Mesenchymal stem cell (in vitro differentiated cells and primary cell): ENCODE measurements at regions not wholly inside any gene's neighbourhood (a gene's known extent, or its start where the extent isn't known, plus 50 kb on each side); places are given as distances from the start of the nearest gene placed in this dataset.

ENCODE experiments used
- DNase-seq: peaks from one replicate; pipeline ENCODE4 v3.0.0-alpha.2; 2013
- H2AFZ ChIP-seq: one replicate; pipeline ENCODE4 v1.6.1; 2013; ENCODE audit warnings: low read depth, mild to moderate bottlenecking, control low read depth, inconsistent platforms, low read length, moderate library complexity
- H2AK5ac ChIP-seq: 2 replicates; pipeline ENCODE4 v1.6.1; 2013; ENCODE audit warnings: low read length, moderate library complexity, mild to moderate bottlenecking, inconsistent platforms; ENCODE audit not compliant: severe bottlenecking
- H2BK120ac ChIP-seq: one replicate; pipeline ENCODE4 v1.6.1; 2013; ENCODE audit warnings: low read depth, mild to moderate bottlenecking, inconsistent platforms, low read length, moderate library complexity
- H2BK12ac ChIP-seq, 2 experiments: one replicate each; pipeline ENCODE4 v1.6.1; 2013; ENCODE audit warnings: inconsistent platforms in 2 of 2, low read length in 2 of 2, mild to moderate bottlenecking in 2 of 2, moderate library complexity in 2 of 2, control low read depth in 1 of 2
- H2BK15ac ChIP-seq: one replicate; pipeline ENCODE4 v1.6.1; 2013; ENCODE audit warnings: mild to moderate bottlenecking, low read depth, inconsistent platforms; ENCODE audit not compliant: poor library complexity, severe bottlenecking
- H2BK5ac ChIP-seq: 2 replicates; pipeline ENCODE4 v1.6.1; 2013; ENCODE audit warnings: low read depth, mild to moderate bottlenecking, low read length, control low read depth, inconsistent platforms; ENCODE audit not compliant: poor library complexity, severe bottlenecking
- H3K14ac ChIP-seq, 2 experiments: one replicate each; pipeline ENCODE4 v1.6.1; 2013; ENCODE audit warnings: inconsistent platforms in 2 of 2, low read length in 2 of 2, control low read depth in 1 of 2, mild to moderate bottlenecking in 1 of 2, moderate library complexity in 1 of 2
- H3K18ac ChIP-seq, 2 experiments: one replicate each; pipeline ENCODE4 v1.6.1; 2013; ENCODE audit warnings: inconsistent platforms in 2 of 2, low read length in 2 of 2, control low read depth in 1 of 2, low read depth in 1 of 2, mild to moderate bottlenecking in 1 of 2
- H3K23ac ChIP-seq, 2 experiments: one replicate each; pipeline ENCODE4 v1.6.1; 2013; ENCODE audit warnings: inconsistent platforms in 2 of 2, low read length in 2 of 2, mild to moderate bottlenecking in 2 of 2, moderate library complexity in 2 of 2, control low read depth in 1 of 2
- H3K27ac ChIP-seq: 2 replicates; pipeline ENCODE4 v1.5.1; 2013; ENCODE audit warnings: mild to moderate bottlenecking, moderate library complexity, low read length, control low read depth, inconsistent platforms; ENCODE audit not compliant: poor library complexity, severe bottlenecking
- H3K27me3 ChIP-seq, 2 experiments: 2 replicates each; pipeline versions ENCODE4 v1.6.1 to v1.7.0; 2013; ENCODE audit warnings: low read length in 2 of 2, mild to moderate bottlenecking in 2 of 2, moderate library complexity in 2 of 2, control low read depth in 1 of 2, inconsistent platforms in 1 of 2; ENCODE audit not compliant: control insufficient read depth in 1 of 2, insufficient read depth in 1 of 2
- H3K36me3 ChIP-seq, 2 experiments: 2 replicates each; pipeline versions ENCODE4 v1.6.1 to v1.7.0; 2013; ENCODE audit warnings: low read length in 2 of 2, control low read depth in 1 of 2, inconsistent platforms in 1 of 2, low read depth in 1 of 2, mild to moderate bottlenecking in 1 of 2; ENCODE audit not compliant: insufficient read depth in 2 of 2, control insufficient read depth in 1 of 2
- H3K4ac ChIP-seq, 2 experiments: one replicate each; pipeline ENCODE4 v1.6.1; 2013; ENCODE audit warnings: inconsistent platforms in 2 of 2, low read length in 2 of 2, mild to moderate bottlenecking in 2 of 2, moderate library complexity in 2 of 2, control low read depth in 1 of 2, low read depth in 1 of 2
- H3K4me1 ChIP-seq: 2 replicates; pipeline ENCODE4 v1.6.1; 2013; ENCODE audit warnings: low read depth, low read length, control low read depth; ENCODE audit not compliant: control insufficient read depth, insufficient read depth
- H3K4me2 ChIP-seq: 2 replicates; pipeline ENCODE4 v1.6.1; 2013; ENCODE audit warnings: low read length, mild to moderate bottlenecking, inconsistent platforms; ENCODE audit not compliant: poor library complexity, severe bottlenecking
- H3K4me3 ChIP-seq, 2 experiments: 2 replicates each; pipeline versions ENCODE4 v1.5.1 to v1.7.0; 2013; ENCODE audit warnings: low read length in 2 of 2, mild to moderate bottlenecking in 2 of 2, control low read depth in 1 of 2, low read depth in 1 of 2; ENCODE audit not compliant: insufficient read depth in 1 of 2
- H3K79me1 ChIP-seq: replicated peaks from 2 replicates; pipeline ENCODE4 v1.6.1; 2013; ENCODE audit warnings: mild to moderate bottlenecking, control low read depth, low read length, inconsistent platforms; ENCODE audit not compliant: poor library complexity, severe bottlenecking
- H3K9ac ChIP-seq: 2 replicates; pipeline ENCODE4 v1.7.0; 2013; ENCODE audit warnings: mild to moderate bottlenecking, low read length, moderate library complexity
- H3K9me3 ChIP-seq: 2 replicates; pipeline ENCODE4 v1.7.0; 2013; ENCODE audit warnings: mild to moderate bottlenecking, low read length; ENCODE audit not compliant: control insufficient read depth
- H4K8ac ChIP-seq: one replicate; pipeline ENCODE4 v1.6.1; 2013; ENCODE audit warnings: inconsistent platforms, mild to moderate bottlenecking, low read length, moderate library complexity
- H4K91ac ChIP-seq: one replicate; pipeline ENCODE4 v1.6.1; 2013; ENCODE audit warnings: mild to moderate bottlenecking, low read length, inconsistent platforms
- WGBS: methylation state at CpG from one replicate; pipeline ENCODE4 v1.1.7; 2013; ENCODE audit warnings: mixed read lengths; 5-methylcytosine and 5-hydroxymethylcytosine counted together

- H3K27me3 ChIP-seq, result peaks cover 0 to 14% of the 10 kb centered on the region in 2 experiments
- H2BK12ac ChIP-seq, result no peak overlapping the region
- H3K27ac ChIP-seq, result no peak overlapping the region
- no peak overlapping the region for H2AK5ac ChIP-seq
- no peak overlapping the region for H2AFZ ChIP-seq
- no peak overlapping the region for H3K18ac ChIP-seq
- no peak overlapping the region for H3K9ac ChIP-seq
- no peak for DNase-seq
- no peak overlapping the region for H2BK120ac ChIP-seq
- no peaks in the 10 kb centered on the region for H3K79me1 ChIP-seq
- no peak overlapping the region for H2BK15ac ChIP-seq
- no peaks in the 10 kb centered on the region for H3K36me3 ChIP-seq
- no peak overlapping the region for H3K23ac ChIP-seq
- WGBS, result 79% methylated on average over 15 of the region's 15 CpGs
- H4K91ac ChIP-seq, result no peak overlapping the region
- H3K4me1 ChIP-seq, result no peaks in the 10 kb centered on the region
- H3K4me3 ChIP-seq, result no peak overlapping the region
- H2BK5ac ChIP-seq, result no peak overlapping the region
- H3K4ac ChIP-seq, result no peak overlapping the region
- no peak overlapping the region for H4K8ac ChIP-seq
- no peak overlapping the region for H3K4me2 ChIP-seq
- no peaks in the 10 kb centered on the region for H3K9me3 ChIP-seq
- no peak overlapping the region for H3K14ac ChIP-seq
Measured at GRCh38 chr22:49068861-49069500, 758.7 kb downstream of the BRD1 start.

- H3K4me1 ChIP-seq, result no peaks in the 10 kb centered on the region
- no peak overlapping the region for H2AFZ ChIP-seq
- no peak overlapping the region for H3K23ac ChIP-seq
- H4K91ac ChIP-seq, result no peak overlapping the region
- WGBS, result 89% methylated on average over 4 of the region's 4 CpGs
- H3K14ac ChIP-seq, result no peak overlapping the region
- no peak overlapping the region for H3K27ac ChIP-seq
- no peak overlapping the region for H3K4me3 ChIP-seq
- no peak overlapping the region for H4K8ac ChIP-seq
- no peaks in the 10 kb centered on the region for H3K36me3 ChIP-seq
- H3K9ac ChIP-seq, result no peak overlapping the region
- no peak overlapping the region for H2BK120ac ChIP-seq
- H3K4me2 ChIP-seq, result no peak overlapping the region
- no peaks in the 10 kb centered on the region for H3K9me3 ChIP-seq
- H3K4ac ChIP-seq, result no peak overlapping the region
- no peaks in the 10 kb centered on the region for H3K79me1 ChIP-seq
- H2BK5ac ChIP-seq, result no peak overlapping the region
- peaks cover 0 to 14% of the 10 kb centered on the region in 2 experiments for H3K27me3 ChIP-seq
- no peak overlapping the region for H2BK15ac ChIP-seq
- no peak for DNase-seq
- H2BK12ac ChIP-seq, result no peak overlapping the region
- no peak overlapping the region for H3K18ac ChIP-seq
- H2AK5ac ChIP-seq, result no peak overlapping the region
Measured at GRCh38 chr22:49067504-49067903, 760.2 kb downstream of the BRD1 start.

- no peaks in the 10 kb centered on the region for H3K79me1 ChIP-seq
- WGBS, result 88% methylated on average over 7 of the region's 9 CpGs
Measured at GRCh38 chr22:49066619-49067018, 761.1 kb downstream of the BRD1 start.

DNA sequence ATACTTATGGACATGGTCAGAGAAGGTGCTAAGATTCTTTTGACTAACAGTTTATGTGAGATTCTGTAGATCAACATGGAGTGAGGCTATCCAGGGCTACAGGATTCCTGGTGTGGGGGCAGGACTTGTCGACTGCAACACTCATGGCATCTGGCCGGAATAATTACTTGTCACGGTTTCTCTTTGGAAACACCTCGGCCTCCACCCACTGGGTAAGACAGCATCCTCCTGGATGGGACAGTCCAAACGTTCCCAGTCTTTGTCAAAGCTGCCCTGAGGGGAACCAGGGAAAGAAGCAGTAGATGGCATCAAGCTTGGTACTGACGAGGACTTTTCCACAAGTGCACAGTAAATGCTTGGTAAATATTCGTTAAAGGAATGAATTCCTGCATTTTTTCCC is 762.8 kb downstream of the BRD1 start:
- no peak overlapping the region for H3K4me2 ChIP-seq
- no peak overlapping the region for H2AK5ac ChIP-seq
- no peaks in the 10 kb centered on the region for H3K9me3 ChIP-seq
- no peak overlapping the region for H3K4me3 ChIP-seq
- H2AFZ ChIP-seq, result no peak overlapping the region
- H3K9ac ChIP-seq, result no peak overlapping the region
- no peak overlapping the region for H3K23ac ChIP-seq
- H2BK12ac ChIP-seq, result no peak overlapping the region
- DNase-seq, result no peak
- no peak overlapping the region for H4K8ac ChIP-seq
- no peak overlapping the region for H4K91ac ChIP-seq
- H3K36me3 ChIP-seq, result no peaks in the 10 kb centered on the region
- WGBS, result 57% methylated on average over 6 of the region's 7 CpGs
- H3K27ac ChIP-seq, result no peak overlapping the region
- H2BK5ac ChIP-seq, result no peak overlapping the region
- no peak overlapping the region for H2BK15ac ChIP-seq
- H3K4me1 ChIP-seq, result no peaks in the 10 kb centered on the region
- H3K79me1 ChIP-seq, result no peaks in the 10 kb centered on the region
- no peak overlapping the region for H2BK120ac ChIP-seq
- no peak overlapping the region for H3K14ac ChIP-seq
- no peak overlapping the region for H3K4ac ChIP-seq
- no peak overlapping the region for H3K18ac ChIP-seq
- H3K27me3 ChIP-seq, result peaks cover 0 to 14% of the 10 kb centered on the region in 2 experiments

More at GRCh38 chr22:49066619-49067018, 761.1 kb downstream of the BRD1 start:
- no peak overlapping the region for H3K14ac ChIP-seq
- no peak overlapping the region for H3K4ac ChIP-seq
- H3K4me2 ChIP-seq, result no peak overlapping the region
- H2AFZ ChIP-seq, result no peak overlapping the region
- no peak for DNase-seq
- H4K91ac ChIP-seq, result no peak overlapping the region
- no peak overlapping the region for H3K4me3 ChIP-seq
- no peak overlapping the region for H2BK120ac ChIP-seq
- H2BK15ac ChIP-seq, result no peak overlapping the region
- H3K18ac ChIP-seq, result no peak overlapping the region
- H2BK12ac ChIP-seq, result no peak overlapping the region
- H2BK5ac ChIP-seq, result no peak overlapping the region
- H3K27ac ChIP-seq, result no peak overlapping the region
- H4K8ac ChIP-seq, result no peak overlapping the region
- no peaks in the 10 kb centered on the region for H3K4me1 ChIP-seq
- no peak overlapping the region for H3K23ac ChIP-seq
- no peaks in the 10 kb centered on the region for H3K36me3 ChIP-seq
- H3K9ac ChIP-seq, result no peak overlapping the region
- no peaks in the 10 kb centered on the region for H3K9me3 ChIP-seq
- H2AK5ac ChIP-seq, result no peak overlapping the region
- peaks cover 0 to 14% of the 10 kb centered on the region in 2 experiments for H3K27me3 ChIP-seq
